ENCODE measurements at regions not wholly inside any gene's neighbourhood (a gene's known extent, or its start where the extent isn't known, plus 50 kb on each side); places are given as distances from the start of the nearest gene placed in this dataset.

- no peak for TF ChIP-seq YY1 (IDR thresholded peaks at IDR 0.05; ENCODE audit: insufficient read depth, insufficient read length)
- no peak for TF ChIP-seq SUZ12 (IDR thresholded peaks at IDR 0.05; ENCODE audit: extremely low read depth, insufficient read depth, insufficient read length)
- TF ChIP-seq ZNF274 (IDR thresholded peaks at IDR 0.05; ENCODE audit: low read depth, low read length) = no peak
Observed at GRCh38 chr18:78771496-78772359, 207.9 kb upstream of the SALL3 start.
